ENCODE measurements at regions not wholly inside any gene's neighbourhood (a gene's known extent, or its start where the extent isn't known, plus 50 kb on each side); places are given as distances from the start of the nearest gene placed in this dataset.

DNA sequence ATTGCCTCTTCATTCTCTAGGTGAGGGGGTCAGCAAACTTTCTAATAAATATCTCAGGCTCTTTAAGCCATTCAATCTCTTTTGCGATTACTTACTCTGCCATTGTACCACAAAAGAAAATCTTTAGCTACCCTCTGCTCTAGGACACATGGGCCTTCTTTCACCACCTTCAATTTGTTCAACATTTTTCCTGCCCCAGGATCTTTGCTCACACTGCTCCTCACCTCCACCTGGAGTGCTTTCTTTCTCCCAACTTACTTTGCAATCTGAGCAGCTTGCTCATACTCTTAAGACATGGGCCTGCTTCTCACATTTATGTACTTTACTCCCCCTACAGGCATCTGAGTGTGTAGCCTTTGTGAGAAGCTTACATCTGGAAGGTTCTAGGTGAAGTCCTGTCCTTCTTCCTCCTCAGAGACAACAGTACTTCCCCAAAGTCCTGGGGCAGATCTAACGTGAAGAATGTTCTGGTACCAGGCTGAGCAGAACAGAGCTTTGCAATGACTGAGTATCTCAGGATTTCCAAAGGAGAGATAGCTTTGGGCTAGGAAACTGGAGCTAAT, 55.0 kb upstream of the PRDM5 start:
- peak; percentile 63 for DNase-seq (ENCODE audit: low spot score)

DNA sequence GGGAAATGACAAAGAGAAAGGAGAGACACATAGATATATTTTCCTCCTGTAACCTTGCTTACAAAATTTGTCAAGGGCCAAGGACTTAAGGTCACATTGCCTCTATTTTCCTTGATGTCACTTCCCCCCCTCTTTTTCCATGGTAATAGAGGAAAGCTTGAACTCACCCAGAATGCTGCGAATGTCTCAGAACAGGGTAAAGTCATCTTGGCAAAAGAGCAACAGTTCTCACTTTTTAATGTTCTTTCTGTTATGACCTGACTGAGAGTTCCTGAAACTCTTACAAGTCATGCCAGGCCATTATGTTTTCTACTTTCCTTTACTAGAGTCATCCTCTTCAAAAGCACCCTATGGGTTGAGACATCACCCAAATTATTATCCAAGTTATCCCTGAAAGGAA, 50.7 kb upstream of the PRDM5 start:
- DNase-seq (ENCODE audit: low spot score) = no peak
